GM18505 (cell line): ENCODE measurements at regions not wholly inside any gene's neighbourhood (a gene's known extent, or its start where the extent isn't known, plus 50 kb on each side); places are given as distances from the start of the nearest gene placed in this dataset.

ENCODE experiments used
- ATAC-seq: cut with Tn5 transposase; IDR thresholded peaks from one replicate; pipeline ENCODE4 v1.9.1; 2021; ENCODE audit not compliant: unreplicated experiment
- POLR2A ChIP-seq: IDR thresholded peaks from 4 replicates; pipeline ENCODE4 v1.6.1; 2011; ENCODE audit warnings: borderline replicate concordance; ENCODE audit not compliant: insufficient read depth, insufficient read length; ENCODE audit errors: extremely low read depth

- no peak for TF ChIP-seq POLR2A
- no peak for ATAC-seq
Observed at GRCh38 chr13:110097013-110097412, 209.9 kb downstream of the COL4A1 start.

- TF ChIP-seq POLR2A: no peak
- ATAC-seq: no peak
Observed at GRCh38 chr13:110092831-110093247, 214.1 kb downstream of the COL4A1 start.

GRCh38 chr13:110089815-110090214 lies 217.1 kb downstream of the COL4A1 start:
- TF ChIP-seq POLR2A: no peak
- ATAC-seq: no peak

- TF ChIP-seq POLR2A: no peak
- ATAC-seq: no peak
Observed at GRCh38 chr13:110089100-110089499, 217.9 kb downstream of the COL4A1 start.

DNA sequence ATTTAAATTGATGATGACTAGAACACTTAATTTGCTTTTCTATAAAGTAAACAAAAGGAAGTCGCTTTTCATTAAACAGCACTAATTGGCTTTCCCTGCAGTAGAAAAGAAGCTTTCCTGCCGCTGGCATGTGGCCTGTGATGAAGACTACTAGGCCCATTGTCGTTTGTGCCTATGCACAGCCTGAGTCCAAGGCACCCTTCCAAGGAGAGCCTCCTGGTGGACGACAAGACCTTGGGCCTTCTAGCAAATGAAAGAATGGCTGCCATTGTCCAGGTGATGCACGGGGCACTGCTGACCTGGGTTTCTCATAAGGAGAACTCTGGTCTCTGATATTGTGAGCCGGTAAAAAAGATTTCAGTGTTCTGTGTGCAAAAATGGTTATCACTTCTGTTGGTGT lies 233.0 kb downstream of the COL4A1 start:
- ATAC-seq: no peak
- no peak for TF ChIP-seq POLR2A

GRCh38 chr13:110070511-110071120 lies 236.3 kb downstream of the COL4A1 start:
- no peak for TF ChIP-seq POLR2A
- ATAC-seq: no peak

GRCh38 chr13:110070046-110070445 lies 236.9 kb downstream of the COL4A1 start:
- no peak for ATAC-seq
- TF ChIP-seq POLR2A: no peak

GRCh38 chr13:110068176-110068473 lies 238.8 kb downstream of the COL4A1 start:
- TF ChIP-seq POLR2A: no peak

GRCh38 chr13:110067355-110068175 lies 239.4 kb downstream of the COL4A1 start:
- TF ChIP-seq POLR2A: no peak
- ATAC-seq: no peak

More at GRCh38 chr13:110068176-110068473, 238.8 kb downstream of the COL4A1 start:
- no peak for ATAC-seq

DNA sequence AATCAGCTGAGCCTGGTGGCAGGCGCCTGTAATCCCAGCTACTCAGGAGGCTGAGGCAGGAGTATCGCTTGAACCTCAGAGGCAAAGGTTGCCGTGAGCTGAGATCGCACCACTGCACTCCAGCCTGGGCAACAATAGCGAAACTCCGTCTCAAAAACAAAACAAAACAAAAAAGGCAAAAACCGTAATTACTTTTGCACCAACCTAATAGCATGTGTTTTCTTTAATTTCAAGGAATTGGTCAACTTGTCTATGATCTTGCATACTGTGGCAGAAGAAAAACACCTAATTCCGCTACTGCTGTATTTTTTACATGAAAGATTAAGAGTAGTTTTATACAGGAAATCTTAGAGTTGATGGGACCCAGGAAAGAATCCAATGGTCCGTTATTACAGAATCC lies 241.2 kb downstream of the COL4A1 start:
- no peak for TF ChIP-seq POLR2A
- no peak for ATAC-seq

DNA sequence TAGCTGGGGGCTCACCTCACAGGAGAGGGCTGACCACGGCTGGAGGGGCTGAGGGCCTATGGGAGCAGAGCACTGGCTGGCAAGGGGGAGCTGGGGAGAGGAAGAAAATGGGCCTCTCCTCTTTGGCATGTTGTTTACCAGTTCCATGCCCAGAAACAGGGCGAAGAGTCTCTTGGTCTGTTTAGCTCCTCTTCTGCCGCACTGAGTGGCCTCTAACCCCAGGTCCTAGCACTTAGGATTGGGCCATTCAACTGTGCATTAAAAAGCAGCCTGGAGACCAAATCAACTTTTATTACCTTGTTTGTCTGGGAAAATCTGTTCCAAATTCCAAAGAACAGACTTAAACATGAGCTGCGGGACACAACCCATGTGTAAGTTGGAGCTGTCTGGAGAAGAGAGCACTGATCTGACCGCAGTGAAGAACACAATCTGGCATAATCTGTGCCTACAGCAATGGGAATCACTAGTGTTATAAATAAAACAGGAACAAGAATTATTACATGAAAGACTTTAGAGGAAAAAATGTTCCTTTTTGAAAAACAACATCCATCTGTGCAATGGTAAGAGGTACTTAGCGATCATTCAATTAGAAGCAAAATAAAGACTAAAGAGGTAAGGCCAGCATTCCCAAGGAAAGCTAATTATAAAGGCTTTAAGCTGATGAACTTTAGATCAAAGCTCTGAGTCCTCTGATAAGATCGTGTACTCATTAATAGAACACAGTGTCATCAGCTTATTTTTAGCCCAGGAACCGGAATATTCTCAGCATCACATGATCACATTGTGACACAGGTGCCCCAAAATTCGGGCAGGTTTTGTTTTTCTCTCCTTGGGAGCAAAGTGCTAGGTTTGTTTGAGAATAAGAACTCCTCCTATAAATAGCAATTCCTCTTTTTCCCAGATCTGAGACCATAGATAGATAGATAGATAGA lies 243.2 kb downstream of the COL4A1 start:
- TF ChIP-seq POLR2A: no peak
- ATAC-seq: no peak

DNA sequence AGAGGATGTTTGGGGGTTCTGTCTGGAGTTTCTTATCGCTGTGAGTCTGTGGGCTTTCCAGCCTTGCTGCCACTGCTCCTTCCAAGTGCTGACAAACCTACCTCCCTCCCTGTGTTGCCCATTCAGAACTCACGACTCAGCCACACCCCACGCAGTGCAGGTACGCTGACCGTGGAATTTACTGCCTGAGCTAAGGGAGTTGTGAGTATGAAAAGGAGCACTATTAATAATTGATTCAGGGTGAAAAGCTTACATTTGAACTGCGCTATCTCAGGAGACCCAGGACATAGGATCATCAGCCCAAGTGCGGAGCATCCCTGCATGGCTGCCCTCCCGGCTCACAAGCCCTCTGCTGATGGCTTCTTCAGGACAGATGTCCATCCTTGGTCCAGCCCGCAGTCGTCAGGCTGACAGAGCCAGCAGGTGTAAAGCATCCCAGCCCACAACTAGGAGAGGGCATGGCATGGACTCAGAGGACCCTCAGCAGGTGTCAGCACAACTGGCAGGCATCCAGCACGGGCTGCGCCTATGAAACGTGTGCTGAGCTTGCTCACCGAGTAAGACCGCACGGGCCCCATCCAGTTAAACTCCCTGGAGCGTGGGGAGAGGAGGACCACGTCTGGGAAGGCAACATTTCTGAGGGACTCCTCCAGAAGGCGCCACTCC lies 244.0 kb downstream of the COL4A1 start:
- ATAC-seq: no peak
- TF ChIP-seq POLR2A: no peak

GRCh38 chr13:110062077-110062776 lies 244.7 kb downstream of the COL4A1 start:
- no peak for ATAC-seq
- TF ChIP-seq POLR2A: no peak

- TF ChIP-seq POLR2A: no peak
- no peak for ATAC-seq
Observed at GRCh38 chr13:110061270-110061669, 245.7 kb downstream of the COL4A1 start.
